GM10248 (cell line): ENCODE measurements at regions not wholly inside any gene's neighbourhood (a gene's known extent, or its start where the extent isn't known, plus 50 kb on each side); places are given as distances from the start of the nearest gene placed in this dataset.

Experiments
- CTCF ChIA-PET: fragments of 300-600 bp; sonication (Branson Sonifier 250); formaldehyde crosslinking; extraction: SDS; loops from one replicate; lab custom pipeline; 2021; ENCODE audit warnings: antibody characterized with exemption; lab: Yijun Ruan, JAX
- POLR2A ChIA-PET: fragments of 350-650 bp; sonication (Branson Sonifier 250); formaldehyde crosslinking; extraction: SDS; loops from one replicate; lab custom pipeline; 2020; ENCODE audit warnings: antibody characterized with exemption; lab: Yijun Ruan, JAX
- DNase-seq: peaks from one replicate; pipeline ENCODE4 v3.0.0; 2012; ENCODE audit errors: extremely low spot score
- CTCF ChIP-seq: IDR thresholded peaks from 2 replicates; pipeline ENCODE4 v1.5.1; 2012; ENCODE audit warnings: mild to moderate bottlenecking, low read depth; ENCODE audit errors: extremely low read depth, missing control alignments, control extremely low read depth

GRCh38 chr1:213931836-213932235, 55.9 kb upstream of the PROX1 start:
- ChIA-PET POLR2A (no interaction called here), CTCF (no interaction called here)
- no peak for DNase-seq
- no peak for TF ChIP-seq CTCF

- CTCF ChIA-PET = no interaction called here
- no peak for TF ChIP-seq CTCF
- DNase-seq = no peak
Measured at GRCh38 chr1:213933336-213933735, 54.4 kb upstream of the PROX1 start.

GRCh38 chr1:213934649-213935048, 53.1 kb upstream of the PROX1 start:
- no peak for DNase-seq
- ChIA-PET POLR2A (no interaction called here), CTCF (interaction anchor here (1.2 to 1.3 kb wide), 2 partner anchors 9 to 11 kb away, joined by 3 read pairs; no protein-coding TSS in a partner anchor)
- TF ChIP-seq CTCF = no peak

More at GRCh38 chr1:213933336-213933735, 54.4 kb upstream of the PROX1 start:
- POLR2A ChIA-PET = no interaction called here

GRCh38 chr1:213936571-213936970, 51.2 kb upstream of the PROX1 start:
- ChIA-PET POLR2A (no interaction called here), CTCF (no interaction called here)
- no peak for DNase-seq
- TF ChIP-seq CTCF = no peak
